GM12878 (cell line): ENCODE measurements at regions not wholly inside any gene's neighbourhood (a gene's known extent, or its start where the extent isn't known, plus 50 kb on each side); places are given as distances from the start of the nearest gene placed in this dataset.

Source experiments
- SIN3A ChIP-seq: IDR thresholded peaks from 2 replicates; pipeline ENCODE4 v1.6.1; 2012; ENCODE audit warnings: low read depth, low read length, improper control_type of control experiment
- TF ChIP-seq, protein P1 (sequence below), 3 experiments: IDR thresholded peaks in 2 of 3; conservative IDR thresholded peaks in 1 of 3; 2 replicates each; pipeline ENCODE4 v1.5.1; 2011; ENCODE audit warnings: low read depth in 3 of 3, low read length in 3 of 3, mild to moderate bottlenecking in 3 of 3, control low read depth in 2 of 3, moderate library complexity in 2 of 3, inconsistent platforms in 1 of 3, mixed read lengths in 1 of 3; ENCODE audit not compliant: control insufficient read depth in 2 of 3, insufficient read depth in 1 of 3; ENCODE audit errors: extremely low read depth in 1 of 3

DNA sequence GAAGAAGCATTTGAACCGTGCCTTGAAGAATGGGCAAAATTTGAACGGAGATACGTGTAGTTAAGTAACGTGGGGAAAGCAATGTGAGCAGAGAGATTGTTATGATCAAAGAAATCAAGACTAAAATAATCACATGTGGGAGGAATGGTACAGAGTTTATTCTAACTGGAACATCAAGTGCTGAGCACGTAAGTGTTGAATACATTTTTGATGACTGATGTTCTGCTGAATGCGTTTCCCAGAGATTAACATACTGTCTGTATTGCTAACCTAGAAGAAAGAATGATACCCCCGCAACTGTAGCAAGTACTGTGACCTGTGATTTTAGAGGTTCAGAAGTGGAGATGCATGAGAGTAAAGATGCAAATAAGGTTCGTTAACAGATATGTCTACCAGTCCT is 146.9 kb upstream of the EPHA7 start:
- TF ChIP-seq, protein P1, sequence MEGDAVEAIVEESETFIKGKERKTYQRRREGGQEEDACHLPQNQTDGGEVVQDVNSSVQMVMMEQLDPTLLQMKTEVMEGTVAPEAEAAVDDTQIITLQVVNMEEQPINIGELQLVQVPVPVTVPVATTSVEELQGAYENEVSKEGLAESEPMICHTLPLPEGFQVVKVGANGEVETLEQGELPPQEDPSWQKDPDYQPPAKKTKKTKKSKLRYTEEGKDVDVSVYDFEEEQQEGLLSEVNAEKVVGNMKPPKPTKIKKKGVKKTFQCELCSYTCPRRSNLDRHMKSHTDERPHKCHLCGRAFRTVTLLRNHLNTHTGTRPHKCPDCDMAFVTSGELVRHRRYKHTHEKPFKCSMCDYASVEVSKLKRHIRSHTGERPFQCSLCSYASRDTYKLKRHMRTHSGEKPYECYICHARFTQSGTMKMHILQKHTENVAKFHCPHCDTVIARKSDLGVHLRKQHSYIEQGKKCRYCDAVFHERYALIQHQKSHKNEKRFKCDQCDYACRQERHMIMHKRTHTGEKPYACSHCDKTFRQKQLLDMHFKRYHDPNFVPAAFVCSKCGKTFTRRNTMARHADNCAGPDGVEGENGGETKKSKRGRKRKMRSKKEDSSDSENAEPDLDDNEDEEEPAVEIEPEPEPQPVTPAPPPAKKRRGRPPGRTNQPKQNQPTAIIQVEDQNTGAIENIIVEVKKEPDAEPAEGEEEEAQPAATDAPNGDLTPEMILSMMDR (IDR thresholded peaks at IDR 0.05 in 2 of 3, conservative IDR thresholded peaks at IDR 0.05 in 1 of 3; ENCODE audit: control insufficient read depth in 2 of 3, extremely low read depth in 1 of 3, insufficient read depth in 1 of 3, low read depth in 3 of 3, low read length in 3 of 3) = no peak
- no peak for TF ChIP-seq SIN3A
